Vagina (tissue), 2 donors: ENCODE measurements at regions not wholly inside any gene's neighbourhood (a gene's known extent, or its start where the extent isn't known, plus 50 kb on each side); places are given as distances from the start of the nearest gene placed in this dataset.

Source experiments
- POLR2A ChIP-seq, 2 donors: fragments of 450-650 bp; IDR thresholded peaks; one replicate each; pipeline ENCODE4 v1.6.1; 2017; ENCODE audit warnings: antibody characterized with exemption in 2 of 2, mild to moderate bottlenecking in 2 of 2, moderate library complexity in 2 of 2
- POLR2AphosphoS5 ChIP-seq, 2 donors: sonication (generic); formaldehyde crosslinking; IDR thresholded peaks; one replicate each; pipeline ENCODE4 v1.9.0; 2017; ENCODE audit warnings: antibody characterized with exemption in 2 of 2, mild to moderate bottlenecking in 2 of 2, low read depth in 1 of 2; ENCODE audit not compliant: insufficient read depth in 1 of 2
- TF ChIP-seq, protein P1 (sequence below), 3 experiments: fragments of 450-650 bp in 2 of 3; fragments of 200-600 bp in 1 of 3; sonication (generic) in 1 of 3; IDR thresholded peaks; one replicate each; pipeline ENCODE4 v1.5.1; 2017 to 2019; ENCODE audit warnings: antibody characterized with exemption in 3 of 3, mild to moderate bottlenecking in 2 of 3, moderate library complexity in 2 of 3

DNA sequence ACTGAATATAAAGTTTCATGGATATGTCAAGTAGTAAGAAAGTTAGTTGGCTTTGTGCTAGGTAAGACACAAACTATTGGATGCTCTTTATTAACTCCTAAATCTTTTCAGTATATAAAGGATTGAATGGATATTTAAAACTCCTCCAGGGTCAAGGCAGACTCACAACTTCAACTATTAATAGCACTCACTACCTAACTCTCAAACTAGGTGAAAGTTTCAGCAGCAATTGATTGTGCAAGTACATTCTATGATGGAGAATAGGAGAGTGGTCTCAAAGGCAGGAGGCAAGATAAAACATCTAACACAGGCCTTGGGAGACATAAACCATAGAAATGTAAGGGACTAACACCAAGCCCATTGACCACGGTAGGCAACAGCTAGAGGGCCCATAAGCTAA, 328.9 kb upstream of the CHAC2 start:
- TF ChIP-seq, protein P1, sequence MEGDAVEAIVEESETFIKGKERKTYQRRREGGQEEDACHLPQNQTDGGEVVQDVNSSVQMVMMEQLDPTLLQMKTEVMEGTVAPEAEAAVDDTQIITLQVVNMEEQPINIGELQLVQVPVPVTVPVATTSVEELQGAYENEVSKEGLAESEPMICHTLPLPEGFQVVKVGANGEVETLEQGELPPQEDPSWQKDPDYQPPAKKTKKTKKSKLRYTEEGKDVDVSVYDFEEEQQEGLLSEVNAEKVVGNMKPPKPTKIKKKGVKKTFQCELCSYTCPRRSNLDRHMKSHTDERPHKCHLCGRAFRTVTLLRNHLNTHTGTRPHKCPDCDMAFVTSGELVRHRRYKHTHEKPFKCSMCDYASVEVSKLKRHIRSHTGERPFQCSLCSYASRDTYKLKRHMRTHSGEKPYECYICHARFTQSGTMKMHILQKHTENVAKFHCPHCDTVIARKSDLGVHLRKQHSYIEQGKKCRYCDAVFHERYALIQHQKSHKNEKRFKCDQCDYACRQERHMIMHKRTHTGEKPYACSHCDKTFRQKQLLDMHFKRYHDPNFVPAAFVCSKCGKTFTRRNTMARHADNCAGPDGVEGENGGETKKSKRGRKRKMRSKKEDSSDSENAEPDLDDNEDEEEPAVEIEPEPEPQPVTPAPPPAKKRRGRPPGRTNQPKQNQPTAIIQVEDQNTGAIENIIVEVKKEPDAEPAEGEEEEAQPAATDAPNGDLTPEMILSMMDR (IDR thresholded peaks at IDR 0.05), result no peak
- no peak for TF ChIP-seq POLR2AphosphoS5 (IDR thresholded peaks at IDR 0.05; ENCODE audit: insufficient read depth in 1 of 2, low read depth in 1 of 2)
- TF ChIP-seq POLR2A (IDR thresholded peaks at IDR 0.05), result no peak
